Left lung (tissue), 4 donors: ENCODE measurements at regions not wholly inside any gene's neighbourhood (a gene's known extent, or its start where the extent isn't known, plus 50 kb on each side); places are given as distances from the start of the nearest gene placed in this dataset.
A peak's percentile ranks its signal among the peaks of the same experiment; 100 is the strongest.
"Not testable (repeated sequence)": the region's sequence is repeated elsewhere in the genome, so short reads cannot be mapped to it uniquely, and the experiment has no call there.

ENCODE experiments used
- ATAC-seq: fragments of 200-7000 bp; cut with Tn5 transposase; one replicate; pipeline ENCODE4 v1.9.1; 2020; ENCODE audit warnings: moderate library complexity
- DNase-seq, 4 donors: peaks; one replicate each; pipeline ENCODE4 v3.0.0-alpha.2; 2013 to 2020
- H3K27ac ChIP-seq, 2 donors: fragments of 200-600 bp; sonication (generic) in 1 of 2; one replicate each; pipeline versions ENCODE4 v1.5.0 to v1.8.0; 2020 to 2021
- H3K27me3 ChIP-seq, 2 donors: fragments of 200-600 bp; sonication (generic) in 1 of 2; one replicate each; pipeline versions ENCODE4 v1.5.0 to v1.8.0; 2020 to 2021
- H3K36me3 ChIP-seq, 2 donors: fragments of 200-600 bp; sonication (generic) in 1 of 2; one replicate each; pipeline versions ENCODE4 v1.5.0 to v1.8.0; 2020 to 2021
- H3K4me1 ChIP-seq, 2 donors: fragments of 200-600 bp; one replicate each; pipeline ENCODE4 v1.8.0; 2021
- H3K4me3 ChIP-seq, 2 donors: fragments of 200-600 bp; sonication (generic) in 1 of 2; one replicate each; pipeline versions ENCODE4 v1.5.0 to v1.8.0; 2020 to 2021; ENCODE audit warnings: mild to moderate bottlenecking in 1 of 2
- H3K9me3 ChIP-seq, 2 donors: fragments of 200-600 bp; sonication (generic) in 1 of 2; one replicate each; pipeline versions ENCODE4 v1.5.0 to v1.8.0; 2020 to 2021
- intact Hi-C, 2 donors: fragments of 100-400 bp; cut with DNase I; formaldehyde crosslinking; loops; one replicate each; pipeline versions ENCODE4 v1.11.2 to v1.14.2; 2022
- TF ChIP-seq, protein P1 (sequence below), 2 donors: fragments of 200-600 bp; sonication (generic) in 1 of 2; IDR thresholded peaks; one replicate each; pipeline versions ENCODE4 v1.5.0 to v1.8.0; 2021; ENCODE audit warnings: antibody characterized with exemption in 2 of 2
- donor health status: DM: no; HTN: yes; CAD: no.
- donor health status: DM: no; HTN: no; CAD: no.

DNA sequence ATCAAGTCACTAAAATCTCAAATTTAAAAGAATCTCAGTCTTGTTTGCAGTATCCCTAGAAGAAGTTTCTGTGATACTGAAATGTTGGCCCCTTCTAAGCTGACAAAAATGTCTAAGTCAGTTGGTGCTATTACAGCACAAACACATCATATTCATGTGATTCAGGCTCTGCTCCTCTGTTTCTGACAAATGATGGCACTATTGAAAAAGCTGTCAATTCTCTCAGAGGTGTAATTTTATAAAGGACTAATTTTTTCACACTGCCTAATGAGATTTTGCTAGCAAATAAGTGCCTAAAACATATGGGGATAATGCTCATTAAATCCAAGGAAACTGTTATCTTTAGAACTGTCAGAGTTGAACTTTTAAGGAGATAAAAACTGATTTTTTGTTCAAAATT lies 445.9 kb downstream of the DSC3 start:
- intact Hi-C loops: no loop called here
- Histone ChIP-seq H3K4me1 (no peaks in the 10 kb centered on the region), H3K9me3 (no peaks in the 10 kb centered on the region), H3K4me3 (no peak overlapping the region), H3K27ac (no peak overlapping the region), H3K27me3 (no peaks in the 10 kb centered on the region), H3K36me3 (no peaks in the 10 kb centered on the region)
- DNase-seq (no peak), ATAC-seq (no peak)
- TF ChIP-seq, protein P1, sequence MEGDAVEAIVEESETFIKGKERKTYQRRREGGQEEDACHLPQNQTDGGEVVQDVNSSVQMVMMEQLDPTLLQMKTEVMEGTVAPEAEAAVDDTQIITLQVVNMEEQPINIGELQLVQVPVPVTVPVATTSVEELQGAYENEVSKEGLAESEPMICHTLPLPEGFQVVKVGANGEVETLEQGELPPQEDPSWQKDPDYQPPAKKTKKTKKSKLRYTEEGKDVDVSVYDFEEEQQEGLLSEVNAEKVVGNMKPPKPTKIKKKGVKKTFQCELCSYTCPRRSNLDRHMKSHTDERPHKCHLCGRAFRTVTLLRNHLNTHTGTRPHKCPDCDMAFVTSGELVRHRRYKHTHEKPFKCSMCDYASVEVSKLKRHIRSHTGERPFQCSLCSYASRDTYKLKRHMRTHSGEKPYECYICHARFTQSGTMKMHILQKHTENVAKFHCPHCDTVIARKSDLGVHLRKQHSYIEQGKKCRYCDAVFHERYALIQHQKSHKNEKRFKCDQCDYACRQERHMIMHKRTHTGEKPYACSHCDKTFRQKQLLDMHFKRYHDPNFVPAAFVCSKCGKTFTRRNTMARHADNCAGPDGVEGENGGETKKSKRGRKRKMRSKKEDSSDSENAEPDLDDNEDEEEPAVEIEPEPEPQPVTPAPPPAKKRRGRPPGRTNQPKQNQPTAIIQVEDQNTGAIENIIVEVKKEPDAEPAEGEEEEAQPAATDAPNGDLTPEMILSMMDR (IDR thresholded peaks at IDR 0.05): no peak

GRCh38 chr18:30595942-30596341 lies 446.6 kb downstream of the DSC3 start:
- no peak overlapping the region for H3K27ac ChIP-seq
- no peaks in the 10 kb centered on the region for H3K36me3 ChIP-seq
- no peak for ATAC-seq
- TF ChIP-seq, protein P1 (IDR thresholded peaks at IDR 0.05): no peak
- peak in 1 of 4 donors; percentile 13 for DNase-seq
- H3K4me1 ChIP-seq: no peaks in the 10 kb centered on the region
- no peaks in the 10 kb centered on the region for H3K27me3 ChIP-seq
- H3K4me3 ChIP-seq: no peak overlapping the region
- H3K9me3 ChIP-seq: no peaks in the 10 kb centered on the region
- intact Hi-C loops: no loop called here

DNA sequence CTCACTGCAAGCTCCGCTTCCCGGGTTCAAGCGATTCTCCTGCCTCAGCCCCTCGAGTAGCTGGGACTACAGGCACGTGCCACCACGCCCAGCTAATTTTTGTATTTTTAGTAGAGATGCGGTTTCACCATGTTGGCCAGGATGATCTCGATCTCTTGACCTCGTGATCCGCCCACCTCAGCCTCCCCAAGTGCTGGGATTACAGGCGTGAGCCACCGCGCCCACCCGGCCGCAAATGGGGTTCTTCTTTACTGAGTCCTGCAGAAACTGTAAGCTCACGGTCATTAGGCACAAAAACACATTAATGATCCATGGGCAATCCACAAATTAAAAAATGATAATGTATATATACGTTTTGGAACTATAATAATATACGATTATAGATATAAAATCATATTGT lies 447.6 kb downstream of the DSC3 start:
- ATAC-seq, H3K9me3 ChIP-seq, intact Hi-C loops, H3K27me3 ChIP-seq, H3K36me3 ChIP-seq, H3K4me1 ChIP-seq, H3K4me3 ChIP-seq, H3K27ac ChIP-seq: not testable (repeated sequence)
- DNase-seq: peak in 1 of 4 donors; percentile 58

DNA sequence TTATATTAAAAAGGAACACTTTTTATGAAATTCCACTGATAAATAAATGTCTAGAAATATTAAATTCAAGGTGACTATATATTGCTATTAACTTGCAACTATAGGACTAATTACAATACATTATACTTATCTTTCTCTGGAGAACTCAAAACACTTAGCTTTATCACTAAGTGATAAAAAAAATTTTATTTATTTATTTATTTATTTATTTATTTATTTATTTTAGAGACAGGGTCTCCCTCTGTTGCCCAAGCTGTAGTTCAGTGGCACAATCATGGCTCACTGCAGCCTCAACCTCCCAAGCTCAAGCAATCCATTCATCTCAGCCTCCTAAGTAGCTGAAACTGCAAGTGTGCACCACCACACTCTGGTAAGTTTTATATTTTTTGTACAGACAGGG lies 451.1 kb downstream of the DSC3 start:
- ATAC-seq (no peak), DNase-seq (no peak)
- intact Hi-C loops: no loop called here
- Histone ChIP-seq H3K36me3 (no peaks in the 10 kb centered on the region), H3K27ac (no peak overlapping the region), H3K27me3 (no peaks in the 10 kb centered on the region), H3K9me3 (no peaks in the 10 kb centered on the region), H3K4me1 (no peaks in the 10 kb centered on the region), H3K4me3 (no peak overlapping the region)
- TF ChIP-seq, protein P1 (IDR thresholded peaks at IDR 0.05): no peak

DNA sequence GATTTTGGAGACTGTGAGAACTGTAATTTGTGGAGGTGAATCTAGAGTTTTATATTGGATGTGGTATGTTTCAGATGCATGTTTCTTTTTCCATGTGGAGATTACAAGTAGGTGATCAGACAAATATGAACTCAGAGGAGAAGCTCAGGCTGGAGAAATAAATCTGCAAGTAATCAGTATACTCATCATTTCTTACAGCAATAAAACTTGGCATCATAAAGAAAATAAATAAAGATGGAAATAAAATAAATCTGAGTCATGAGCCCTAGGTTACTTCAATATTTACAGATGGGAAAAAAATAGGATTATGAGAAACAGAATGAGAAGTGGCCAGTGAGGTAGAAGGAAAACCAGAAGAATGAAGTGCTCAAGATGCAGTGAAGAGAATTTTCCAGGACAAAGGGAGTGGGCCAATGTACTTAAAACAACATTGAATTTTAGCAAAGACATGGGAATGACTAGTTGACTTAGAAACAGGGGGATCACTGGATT lies 453.8 kb downstream of the DSC3 start:
- ATAC-seq: no peak
- intact Hi-C loops: no loop called here
- Histone ChIP-seq H3K36me3 (no peaks in the 10 kb centered on the region), H3K4me1 (no peaks in the 10 kb centered on the region), H3K27ac (no peak overlapping the region), H3K27me3 (no peaks in the 10 kb centered on the region), H3K4me3 (no peak overlapping the region), H3K9me3 (no peaks in the 10 kb centered on the region)
- no peak for DNase-seq
- TF ChIP-seq, protein P1 (IDR thresholded peaks at IDR 0.05): no peak

GRCh38 chr18:30583768-30584167 lies 458.8 kb downstream of the DSC3 start:
- Histone ChIP-seq H3K9me3 (no peaks in the 10 kb centered on the region), H3K4me3 (no peak overlapping the region), H3K4me1 (no peaks in the 10 kb centered on the region), H3K27ac (no peak overlapping the region), H3K27me3 (no peaks in the 10 kb centered on the region), H3K36me3 (no peaks in the 10 kb centered on the region)
- intact Hi-C loops: no loop called here
- ATAC-seq (no peak), DNase-seq (no peak)
- TF ChIP-seq, protein P1 (IDR thresholded peaks at IDR 0.05): no peak
